CD4-positive, alpha-beta T cell (primary cell): ENCODE measurements at regions not wholly inside any gene's neighbourhood (a gene's known extent, or its start where the extent isn't known, plus 50 kb on each side); places are given as distances from the start of the nearest gene placed in this dataset.

ENCODE experiments used
- ATAC-seq: fragments of 200-7000 bp; cut with Tn5 transposase; one replicate; pipeline ENCODE4 v1.10.0; 2022; ENCODE audit warnings: mild to moderate bottlenecking; ENCODE audit not compliant: poor library complexity
- CTCF ChIA-PET: fragments of 350-600 bp; sonication (Branson Sonifier 250); formaldehyde crosslinking; loops from one replicate; lab custom pipeline; 2021; ENCODE audit warnings: antibody characterized with exemption, inconsistent platforms; lab: Charles Lee
- POLR2A ChIA-PET: fragments of 350-600 bp; sonication (Branson Sonifier 250); formaldehyde crosslinking; loops from one replicate; lab custom pipeline; 2021; ENCODE audit warnings: antibody characterized with exemption, inconsistent platforms; lab: Charles Lee
- DNase-seq, 14 experiments: peaks; one replicate each; pipeline ENCODE4 v3.0.0-alpha.2; 2013 to 2020; ENCODE audit warnings: mixed read lengths in 2 of 14
- H3K27ac ChIP-seq, 2 donors: one replicate each; pipeline versions ENCODE4 v1.5.1 to v1.7.0; 2013; ENCODE audit warnings: low read length in 2 of 2, low read depth in 1 of 2, mild to moderate bottlenecking in 1 of 2
- H3K27me3 ChIP-seq, 2 experiments: 1 replicate in 1 of 2; 2 replicates in 1 of 2; pipeline versions ENCODE4 v1.6.1 to v1.7.0; 2013; ENCODE audit warnings: low read length in 2 of 2, control low read depth in 1 of 2, mild to moderate bottlenecking in 1 of 2, moderate library complexity in 1 of 2; ENCODE audit not compliant: insufficient read depth in 2 of 2, control insufficient read depth in 1 of 2
- H3K36me3 ChIP-seq: one replicate; pipeline ENCODE4 v1.6.1; 2013; ENCODE audit warnings: low read length, control low read depth; ENCODE audit not compliant: insufficient read depth
- H3K4me1 ChIP-seq: one replicate; pipeline ENCODE4 v1.6.1; 2013; ENCODE audit warnings: low read length, control low read depth; ENCODE audit not compliant: insufficient read depth
- H3K4me3 ChIP-seq: one replicate; pipeline ENCODE4 v1.5.1; 2013; ENCODE audit warnings: mild to moderate bottlenecking, low read length, moderate library complexity
- H3K9me3 ChIP-seq, 2 experiments: 1 replicate in 1 of 2; 2 replicates in 1 of 2; pipeline versions ENCODE4 v1.6.1 to v1.7.0; 2013; ENCODE audit warnings: low read length in 2 of 2, mild to moderate bottlenecking in 2 of 2, control low read depth in 1 of 2, moderate library complexity in 1 of 2; ENCODE audit not compliant: control insufficient read depth in 1 of 2, insufficient read depth in 1 of 2
- H3K27ac Mint-ChIP-seq: one replicate; pipeline ENCODE4 v1.8.0; 2020; ENCODE audit warnings: mixed read lengths
- H3K27me3 Mint-ChIP-seq: one replicate; pipeline ENCODE4 v1.8.0; 2021; ENCODE audit warnings: mixed read lengths
- H3K36me3 Mint-ChIP-seq: one replicate; pipeline ENCODE4 v1.8.0; 2021; ENCODE audit warnings: low read depth, mixed read lengths
- H3K4me1 Mint-ChIP-seq: one replicate; pipeline ENCODE4 v1.8.0; 2021; ENCODE audit warnings: low read depth, mixed read lengths
- H3K4me3 Mint-ChIP-seq: one replicate; pipeline ENCODE4 v1.8.0; 2020; ENCODE audit warnings: mild to moderate bottlenecking, mixed read lengths
- H3K9me3 Mint-ChIP-seq: one replicate; pipeline ENCODE4 v1.8.0; 2020; ENCODE audit warnings: mixed read lengths
- CTCF ChIP-seq: fragments of 200-600 bp; IDR thresholded peaks from one replicate; pipeline ENCODE4 v1.8.0; 2022; ENCODE audit warnings: antibody characterized with exemption, mild to moderate bottlenecking
- intact Hi-C, 2 experiments: fragments of 100-400 bp; cut with DNase I in 1 of 2; cut with micrococcal nuclease in 1 of 2; formaldehyde crosslinking; loops; one replicate each; pipeline versions ENCODE4 v1.15.1 to v1.9.0; 2023 to 2025; cut with DNase I, micrococcal nuclease

GRCh38 chr6:170232186-170233002, 58.5 kb downstream of the DLL1 start:
- Mint-ChIP-seq H3K27ac (no peak overlapping the region), H3K4me3 (no peak overlapping the region), H3K9me3 (no peaks in the 10 kb centered on the region), H3K36me3 (no peaks in the 10 kb centered on the region), H3K27me3 (no peaks in the 10 kb centered on the region), H3K4me1 (no peaks in the 10 kb centered on the region)
- Histone ChIP-seq H3K36me3 (no peaks in the 10 kb centered on the region), H3K9me3 (no peaks in the 10 kb centered on the region), H3K4me3 (no peak overlapping the region), H3K27ac (no peak overlapping the region), H3K27me3 (no peaks in the 10 kb centered on the region), H3K4me1 (no peaks in the 10 kb centered on the region)
- intact Hi-C loops = no loop called here
- no peak for DNase-seq
- ChIA-PET CTCF (no interaction called here), POLR2A (no interaction called here)
- ATAC-seq = no peak
- no peak for TF ChIP-seq CTCF

DNA sequence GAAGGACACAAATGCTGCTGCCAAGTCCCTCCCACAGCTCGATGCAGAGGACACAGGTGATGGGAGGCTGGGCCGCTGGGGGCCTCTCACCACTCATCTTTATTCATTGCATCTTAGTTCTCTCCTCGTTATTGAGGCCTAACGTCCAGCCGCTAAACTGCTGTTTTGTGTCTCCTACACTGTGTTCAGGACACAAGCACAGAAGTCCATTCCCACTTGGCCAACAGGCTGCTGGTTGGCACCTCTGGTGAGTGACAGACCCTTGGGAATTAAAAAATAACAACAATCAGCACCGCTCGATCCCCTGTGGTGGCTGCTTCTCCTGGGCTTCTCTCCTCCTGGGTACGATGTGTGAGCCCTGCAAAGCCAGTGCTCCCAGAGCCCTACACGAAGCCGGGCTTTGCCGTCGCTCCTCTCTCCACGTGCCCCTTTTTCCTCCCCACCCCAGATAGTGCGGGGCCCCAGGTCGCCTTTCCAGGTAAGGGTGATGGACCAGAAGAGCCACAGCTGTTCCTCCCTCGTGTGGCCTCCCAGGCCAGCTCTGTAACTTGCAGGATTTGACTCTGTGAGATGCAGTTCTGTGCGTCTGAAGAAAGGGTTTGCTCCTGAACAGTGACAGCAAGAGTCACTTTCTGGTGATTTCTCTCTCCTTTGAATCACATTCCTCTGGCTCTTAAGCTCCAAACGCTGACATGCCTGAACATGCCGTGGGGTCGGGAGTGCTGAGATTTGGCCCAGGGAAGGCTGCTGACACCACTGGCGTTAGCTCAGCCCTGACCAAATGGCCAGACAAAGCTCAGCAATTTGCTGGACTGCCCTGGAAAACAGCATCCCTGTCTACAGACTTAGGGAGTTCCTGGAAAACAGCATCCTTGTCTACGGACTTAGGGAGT, 59.3 kb downstream of the DLL1 start:
- no peak for TF ChIP-seq CTCF
- DNase-seq (no peak), ATAC-seq (no peak)
- intact Hi-C loops = no loop called here
- Histone ChIP-seq H3K27me3 (no peaks in the 10 kb centered on the region), H3K4me3 (no peak overlapping the region), H3K36me3 (no peaks in the 10 kb centered on the region), H3K9me3 (no peaks in the 10 kb centered on the region), H3K27ac (no peak overlapping the region), H3K4me1 (no peaks in the 10 kb centered on the region)
- Mint-ChIP-seq H3K4me1 (no peaks in the 10 kb centered on the region), H3K36me3 (no peaks in the 10 kb centered on the region), H3K27me3 (no peaks in the 10 kb centered on the region), H3K9me3 (no peaks in the 10 kb centered on the region), H3K27ac (no peak overlapping the region), H3K4me3 (no peak overlapping the region)
- POLR2A ChIA-PET = no interaction called here
- CTCF ChIA-PET = no interaction called here

- Mint-ChIP-seq H3K36me3 (no peaks in the 10 kb centered on the region), H3K27me3 (no peaks in the 10 kb centered on the region), H3K27ac (no peak overlapping the region), H3K4me3 (no peak overlapping the region), H3K4me1 (no peaks in the 10 kb centered on the region), H3K9me3 (no peaks in the 10 kb centered on the region)
- POLR2A ChIA-PET = no interaction called here
- intact Hi-C loops = no loop called here
- no peak overlapping the region for H3K27ac ChIP-seq
- H3K4me3 ChIP-seq = no peak overlapping the region
- no peaks in the 10 kb centered on the region for H3K4me1 ChIP-seq
- ATAC-seq = no peak
- H3K9me3 ChIP-seq = no peaks in the 10 kb centered on the region
- H3K36me3 ChIP-seq = no peaks in the 10 kb centered on the region
- no peaks in the 10 kb centered on the region for H3K27me3 ChIP-seq
- CTCF ChIA-PET = no interaction called here
- DNase-seq = no peak
- no peak for TF ChIP-seq CTCF
Observed at GRCh38 chr6:170230520-170231292, 60.2 kb downstream of the DLL1 start.
